ENCODE measurements at regions not wholly inside any gene's neighbourhood (a gene's known extent, or its start where the extent isn't known, plus 50 kb on each side); places are given as distances from the start of the nearest gene placed in this dataset.

- DNase-seq (ENCODE audit: extremely low read depth, insufficient read length): no peak
- TF ChIP-seq CTCF (IDR thresholded peaks at IDR 0.05; ENCODE audit: insufficient read depth, low read length, poor library complexity, severe bottlenecking): no peak
- Histone ChIP-seq H3K4me3 (replicated peaks; ENCODE audit: low read depth, low read length) (no peak overlapping the region), H3K27me3 (replicated peaks; ENCODE audit: control insufficient read depth, insufficient read depth, low read length) (no peaks in the 10 kb centered on the region), H3K36me3 (ENCODE audit: control insufficient read depth, insufficient read depth, low read length) (no peaks in the 10 kb centered on the region)
These were observed 157.7 kb upstream of the TMEM45B start for GRCh38 chr11:129657866-129658525.

- Histone ChIP-seq H3K27me3 (replicated peaks; ENCODE audit: control insufficient read depth, insufficient read depth, low read length) (no peaks in the 10 kb centered on the region), H3K4me3 (replicated peaks; ENCODE audit: low read depth, low read length) (no peak overlapping the region), H3K36me3 (ENCODE audit: control insufficient read depth, insufficient read depth, low read length) (no peaks in the 10 kb centered on the region)
- TF ChIP-seq CTCF (IDR thresholded peaks at IDR 0.05; ENCODE audit: insufficient read depth, low read length, poor library complexity, severe bottlenecking): no peak
- DNase-seq (ENCODE audit: extremely low read depth, insufficient read length): no peak
These were observed 157.2 kb upstream of the TMEM45B start for GRCh38 chr11:129658526-129658867.

GRCh38 chr11:129680907-129681306 is 134.7 kb upstream of the TMEM45B start:
- H3K4me3 ChIP-seq (replicated peaks; ENCODE audit: low read depth, low read length): no peak overlapping the region
- TF ChIP-seq CTCF (IDR thresholded peaks at IDR 0.05; ENCODE audit: insufficient read depth, low read length, poor library complexity, severe bottlenecking): no peak
- H3K27me3 ChIP-seq (replicated peaks; ENCODE audit: control insufficient read depth, insufficient read depth, low read length): no peaks in the 10 kb centered on the region
- DNase-seq (ENCODE audit: extremely low read depth, insufficient read length): no peak
- no peaks in the 10 kb centered on the region for H3K36me3 ChIP-seq (ENCODE audit: control insufficient read depth, insufficient read depth, low read length)

- H3K4me3 ChIP-seq (replicated peaks; ENCODE audit: low read depth, low read length): no peak overlapping the region
- no peak for TF ChIP-seq CTCF (IDR thresholded peaks at IDR 0.05; ENCODE audit: insufficient read depth, low read length, poor library complexity, severe bottlenecking)
- H3K36me3 ChIP-seq (ENCODE audit: control insufficient read depth, insufficient read depth, low read length): no peaks in the 10 kb centered on the region
- DNase-seq (ENCODE audit: extremely low read depth, insufficient read length): no peak
- no peaks in the 10 kb centered on the region for H3K27me3 ChIP-seq (replicated peaks; ENCODE audit: control insufficient read depth, insufficient read depth, low read length)
These were observed 134.1 kb upstream of the TMEM45B start for GRCh38 chr11:129681344-129682114.

- Histone ChIP-seq H3K27me3 (replicated peaks; ENCODE audit: control insufficient read depth, insufficient read depth, low read length) (no peaks in the 10 kb centered on the region), H3K4me3 (replicated peaks; ENCODE audit: low read depth, low read length) (no peak overlapping the region), H3K36me3 (ENCODE audit: control insufficient read depth, insufficient read depth, low read length) (no peaks in the 10 kb centered on the region)
- DNase-seq (ENCODE audit: extremely low read depth, insufficient read length): no peak
- TF ChIP-seq CTCF (IDR thresholded peaks at IDR 0.05; ENCODE audit: insufficient read depth, low read length, poor library complexity, severe bottlenecking): no peak
These were observed 129.4 kb upstream of the TMEM45B start for GRCh38 chr11:129686269-129686668.

Data from GM06990 (cell line).